GM21423 (cell line): ENCODE measurements at regions not wholly inside any gene's neighbourhood (a gene's known extent, or its start where the extent isn't known, plus 50 kb on each side); places are given as distances from the start of the nearest gene placed in this dataset.
"Not testable (repeated sequence)": the region's sequence is repeated elsewhere in the genome, so short reads cannot be mapped to it uniquely, and the experiment has no call there.

Experiments used
- ATAC-seq: cut with Tn5 transposase; IDR thresholded peaks from one replicate; pipeline ENCODE4 v1.9.1; 2021; ENCODE audit warnings: mild to moderate bottlenecking, moderate library complexity; ENCODE audit not compliant: unreplicated experiment

- ATAC-seq, result no peak
These were observed 432.9 kb upstream of the ACTBL2 start for GRCh38 chr5:57915536-57915935.

- no peak for ATAC-seq
These were observed 428.8 kb upstream of the ACTBL2 start for GRCh38 chr5:57911438-57911837.

GRCh38 chr5:57906671-57907070 is 424.1 kb upstream of the ACTBL2 start:
- no peak for ATAC-seq

- ATAC-seq, result no peak
These were observed 420.8 kb upstream of the ACTBL2 start for GRCh38 chr5:57903458-57903857.

- ATAC-seq, result no peak
These were observed 419.5 kb upstream of the ACTBL2 start for GRCh38 chr5:57902095-57902494.

GRCh38 chr5:57900381-57900944 is 417.9 kb upstream of the ACTBL2 start:
- no peak for ATAC-seq

- no peak for ATAC-seq
These were observed 414.0 kb upstream of the ACTBL2 start for GRCh38 chr5:57896576-57896975.

- no peak for ATAC-seq
These were observed 413.2 kb upstream of the ACTBL2 start for GRCh38 chr5:57895766-57896165.

GRCh38 chr5:57893926-57894325 is 411.3 kb upstream of the ACTBL2 start:
- ATAC-seq, result no peak

GRCh38 chr5:57891443-57891842 is 408.8 kb upstream of the ACTBL2 start:
- no peak for ATAC-seq

- ATAC-seq, result no peak
These were observed 406.9 kb upstream of the ACTBL2 start for GRCh38 chr5:57889558-57889957.

- ATAC-seq, result no peak
These were observed 405.4 kb upstream of the ACTBL2 start for GRCh38 chr5:57887851-57888621.

- no peak for ATAC-seq
These were observed 401.9 kb upstream of the ACTBL2 start for GRCh38 chr5:57884346-57885102.

GRCh38 chr5:57880216-57880615 is 397.6 kb upstream of the ACTBL2 start:
- no peak for ATAC-seq

GRCh38 chr5:57878301-57878722 is 395.7 kb upstream of the ACTBL2 start:
- ATAC-seq, result no peak

GRCh38 chr5:57871496-57871895 is 388.9 kb upstream of the ACTBL2 start:
- no peak for ATAC-seq

GRCh38 chr5:57870267-57870666 is 387.7 kb upstream of the ACTBL2 start:
- not testable (repeated sequence) for ATAC-seq

- no peak for ATAC-seq
These were observed 381.1 kb upstream of the ACTBL2 start for GRCh38 chr5:57863661-57864060.

- ATAC-seq, result no peak
These were observed 380.3 kb upstream of the ACTBL2 start for GRCh38 chr5:57862942-57863341.

- ATAC-seq, result no peak
These were observed 379.9 kb upstream of the ACTBL2 start for GRCh38 chr5:57862471-57862911.

GRCh38 chr5:57859626-57860025 is 377.0 kb upstream of the ACTBL2 start:
- no peak for ATAC-seq

- no peak for ATAC-seq
These were observed 376.3 kb upstream of the ACTBL2 start for GRCh38 chr5:57858905-57859304.
